OCI-LY7 (cell line): ENCODE measurements at regions not wholly inside any gene's neighbourhood (a gene's known extent, or its start where the extent isn't known, plus 50 kb on each side); places are given as distances from the start of the nearest gene placed in this dataset.
"Not testable (repeated sequence)": the region's sequence is repeated elsewhere in the genome, so short reads cannot be mapped to it uniquely, and the experiment has no call there.

ENCODE experiments used
- BruUV-seq: library from RNA; stranded (reverse); fragments of 400-500 nt; replicated peaks from 2 replicates; lab custom pipeline; 2021; lab: Mats Ljungman, UMichigan
- CTCF ChIA-PET: fragments of 300-600 bp; sonication (Branson Sonifier 250); formaldehyde crosslinking; loops from one replicate; lab custom pipeline; 2022; ENCODE audit warnings: antibody characterized with exemption; ENCODE audit not compliant: unreplicated experiment; lab: Charles Lee
- POLR2A ChIA-PET: fragments of 300-600 bp; sonication (Branson Sonifier 250); formaldehyde crosslinking; loops from one replicate; lab custom pipeline; 2022; ENCODE audit warnings: antibody characterized with exemption; lab: Charles Lee
- DNase-seq: peaks from one replicate; pipeline ENCODE4 v3.0.0-alpha.2; 2015; ENCODE audit warnings: low spot score
- H2AFZ ChIP-seq: fragments of 200-600 bp; sonication (generic), shearing (Covaris generic); 2 replicates; pipeline ENCODE4 v1.6.1; 2014; ENCODE audit warnings: mild to moderate bottlenecking, antibody characterized with exemption, low read length, moderate library complexity
- H3K27ac ChIP-seq: fragments of 200-600 bp; sonication (generic); 2 replicates; pipeline ENCODE4 v1.5.1; 2014; ENCODE audit warnings: mixed run types, low read depth, mild to moderate bottlenecking, moderate library complexity, low read length, inconsistent platforms; ENCODE audit not compliant: poor library complexity, severe bottlenecking
- H3K36me3 ChIP-seq: fragments of 200-600 bp; sonication (generic); 2 replicates; pipeline ENCODE4 v1.6.1; 2014; ENCODE audit warnings: mild to moderate bottlenecking, antibody characterized with exemption, low read length, moderate library complexity, mixed read lengths; ENCODE audit not compliant: insufficient read depth
- H3K4me1 ChIP-seq: fragments of 200-600 bp; sonication (generic); 2 replicates; pipeline ENCODE4 v1.5.1; 2014; ENCODE audit warnings: mild to moderate bottlenecking, low read length; ENCODE audit not compliant: insufficient read depth, poor library complexity, severe bottlenecking
- H3K4me2 ChIP-seq: fragments of 200-600 bp; sonication (generic); 2 replicates; pipeline ENCODE4 v1.6.1; 2014; ENCODE audit warnings: mild to moderate bottlenecking, low read length
- H3K4me3 ChIP-seq: fragments of 200-600 bp; sonication (generic); 2 replicates; pipeline ENCODE4 v1.5.1; 2014; ENCODE audit warnings: mild to moderate bottlenecking, low read depth, low read length; ENCODE audit not compliant: poor library complexity, severe bottlenecking
- H3K79me2 ChIP-seq: fragments of 200-600 bp; sonication (generic); 2 replicates; pipeline ENCODE4 v1.6.1; 2016; ENCODE audit warnings: low read depth, mild to moderate bottlenecking, low read length, moderate library complexity, mixed read lengths; ENCODE audit not compliant: insufficient read depth
- H3K9me2 ChIP-seq: fragments of 200-600 bp; sonication (generic); 2 replicates; pipeline ENCODE4 v1.6.1; 2016; ENCODE audit warnings: mild to moderate bottlenecking, low read length, mixed read lengths; ENCODE audit not compliant: insufficient read depth
- H3K9me3 ChIP-seq: fragments of 200-600 bp; sonication (generic); 2 replicates; pipeline ENCODE4 v1.6.1; 2014; ENCODE audit warnings: mild to moderate bottlenecking, mixed run types, low read length, mixed read lengths
- H4K20me1 ChIP-seq: fragments of 200-600 bp; sonication (generic); 2 replicates; pipeline ENCODE4 v1.6.1; 2014; ENCODE audit warnings: mild to moderate bottlenecking, antibody characterized with exemption, low read length, moderate library complexity, mixed read lengths; ENCODE audit not compliant: insufficient read depth
- CTCF ChIP-seq: fragments of 200-600 bp; sonication (generic); conservative IDR thresholded peaks from 2 replicates; pipeline ENCODE4 v1.5.1; 2014; ENCODE audit warnings: mild to moderate bottlenecking, antibody characterized with exemption, low read length, moderate library complexity, mixed read lengths
- EZH2phosphoT487 ChIP-seq: fragments of 200-600 bp; sonication (generic); IDR thresholded peaks from 2 replicates; pipeline ENCODE4 v1.6.1; 2018; ENCODE audit warnings: low read depth, borderline replicate concordance, mild to moderate bottlenecking, mixed run types, antibody characterized with exemption, low read length, moderate library complexity, mixed read lengths
- intact Hi-C: fragments of 100-400 bp; cut with micrococcal nuclease; formaldehyde crosslinking; loops from one replicate; pipeline ENCODE4 v1.10.0; 2022; ENCODE audit not compliant: unreplicated experiment

GRCh38 chr2:32874931-32875330 is 71.8 kb upstream of the LTBP1 start:
- BruUV-seq: no TSS peak
- no peaks in the 10 kb centered on the region for H4K20me1 ChIP-seq
- no peak overlapping the region for H3K4me2 ChIP-seq
- 0 out of 2 replicates have a peak, but pooled peaks cover 4% of the 10 kb centered on the region for H3K9me3 ChIP-seq
- POLR2A ChIA-PET: no interaction called here
- peaks cover 7% of the 10 kb centered on the region for H3K4me1 ChIP-seq
- H2AFZ ChIP-seq: no peak overlapping the region
- CTCF ChIA-PET: no interaction called here
- H3K27ac ChIP-seq: no peak overlapping the region
- no peak overlapping the region for H3K4me3 ChIP-seq
- intact Hi-C loops: no loop called here
- TF ChIP-seq EZH2phosphoT487 (no peak), CTCF (no peak)
- no peak for DNase-seq
- no peaks in the 10 kb centered on the region for H3K79me2 ChIP-seq
- H3K9me2 ChIP-seq: no peaks in the 10 kb centered on the region
- no peaks in the 10 kb centered on the region for H3K36me3 ChIP-seq

- Histone ChIP-seq H3K9me2 (no peaks in the 10 kb centered on the region), H3K79me2 (no peaks in the 10 kb centered on the region), H3K36me3 (no peaks in the 10 kb centered on the region), H4K20me1 (no peaks in the 10 kb centered on the region), H2AFZ (no peak overlapping the region), H3K4me3 (no peak overlapping the region), H3K4me2 (no peak overlapping the region), H3K27ac (no peak overlapping the region), H3K4me1 (peaks cover 7% of the 10 kb centered on the region), H3K9me3 (no peaks in the 10 kb centered on the region)
- DNase-seq: no peak
- no peak for TF ChIP-seq CTCF
- no peak for TF ChIP-seq EZH2phosphoT487
- intact Hi-C loops: no loop called here
- ChIA-PET POLR2A (interaction anchor here (0.6 to 1.2 kb wide), 4 partner anchors 10 to 701 kb away, joined by 4 to 5 read pairs (median 4); no protein-coding TSS in a partner anchor), CTCF (no interaction called here)
- no TSS peak for BruUV-seq
Measured at GRCh38 chr2:32877587-32878510, 68.9 kb upstream of the LTBP1 start.

- H3K27ac ChIP-seq, POLR2A ChIA-PET, H2AFZ ChIP-seq, DNase-seq, H3K9me2 ChIP-seq, H4K20me1 ChIP-seq, H3K36me3 ChIP-seq, H3K4me3 ChIP-seq, BruUV-seq, CTCF ChIA-PET, H3K4me2 ChIP-seq, H3K79me2 ChIP-seq, intact Hi-C loops, H3K9me3 ChIP-seq, H3K4me1 ChIP-seq: not testable (repeated sequence)
Measured at GRCh38 chr2:32879943-32880342, 66.8 kb upstream of the LTBP1 start.
